ENCODE measurements at regions not wholly inside any gene's neighbourhood (a gene's known extent, or its start where the extent isn't known, plus 50 kb on each side); places are given as distances from the start of the nearest gene placed in this dataset.

- ATAC-seq (no peak), DNase-seq (no peak)
- Histone ChIP-seq H4K20me1 (ENCODE audit: low read length) (no peaks in the 10 kb centered on the region), H3K9me2 (replicated peaks; ENCODE audit: low read length) (no peaks in the 10 kb centered on the region), H3K36me3 (ENCODE audit: low read depth, low read length) (no peaks in the 10 kb centered on the region), H3K4me2 (ENCODE audit: low read length) (no peak overlapping the region), H3K4me3 (ENCODE audit: low read length) (no peak overlapping the region), H3F3A (ENCODE audit: low read length, unreplicated experiment) (no peaks in the 10 kb centered on the region), H3K9me3 (ENCODE audit: low read length) (no peaks in the 10 kb centered on the region), H3K4me1 (ENCODE audit: insufficient read depth, low read length) (no peaks in the 10 kb centered on the region), H2AFZ (ENCODE audit: low read length) (no peak overlapping the region), H3K27ac (ENCODE audit: low read length) (no peak overlapping the region), H3K79me2 (ENCODE audit: low read length) (no peaks in the 10 kb centered on the region), H3K27me3 (ENCODE audit: low read length) (no peaks in the 10 kb centered on the region), H3K9ac (ENCODE audit: low read length) (no peak overlapping the region)
- TF ChIP-seq, protein P1, sequence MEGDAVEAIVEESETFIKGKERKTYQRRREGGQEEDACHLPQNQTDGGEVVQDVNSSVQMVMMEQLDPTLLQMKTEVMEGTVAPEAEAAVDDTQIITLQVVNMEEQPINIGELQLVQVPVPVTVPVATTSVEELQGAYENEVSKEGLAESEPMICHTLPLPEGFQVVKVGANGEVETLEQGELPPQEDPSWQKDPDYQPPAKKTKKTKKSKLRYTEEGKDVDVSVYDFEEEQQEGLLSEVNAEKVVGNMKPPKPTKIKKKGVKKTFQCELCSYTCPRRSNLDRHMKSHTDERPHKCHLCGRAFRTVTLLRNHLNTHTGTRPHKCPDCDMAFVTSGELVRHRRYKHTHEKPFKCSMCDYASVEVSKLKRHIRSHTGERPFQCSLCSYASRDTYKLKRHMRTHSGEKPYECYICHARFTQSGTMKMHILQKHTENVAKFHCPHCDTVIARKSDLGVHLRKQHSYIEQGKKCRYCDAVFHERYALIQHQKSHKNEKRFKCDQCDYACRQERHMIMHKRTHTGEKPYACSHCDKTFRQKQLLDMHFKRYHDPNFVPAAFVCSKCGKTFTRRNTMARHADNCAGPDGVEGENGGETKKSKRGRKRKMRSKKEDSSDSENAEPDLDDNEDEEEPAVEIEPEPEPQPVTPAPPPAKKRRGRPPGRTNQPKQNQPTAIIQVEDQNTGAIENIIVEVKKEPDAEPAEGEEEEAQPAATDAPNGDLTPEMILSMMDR (conservative IDR thresholded peaks at IDR 0.05; ENCODE audit: low read depth, low read length): no peak
- TF ChIP-seq EZH2 (IDR thresholded peaks at IDR 0.05; ENCODE audit: low read length, unreplicated experiment): no peak
- no peak for TF ChIP-seq EZH2phosphoT487 (IDR thresholded peaks at IDR 0.05; ENCODE audit: borderline replicate concordance, low read length)
- intact Hi-C loops (cut with micrococcal nuclease): no loop called here
- BruUV-seq (replicated peaks): no TSS peak
- ChIA-PET POLR2A (ENCODE audit: unreplicated experiment) (no interaction called here), CTCF (no interaction called here)
These were observed 252.4 kb upstream of the GULP1 start for GRCh38 chr2:188039307-188039706.

GRCh38 chr2:188042412-188042811 lies 249.3 kb upstream of the GULP1 start:
- H3K4me1 ChIP-seq (ENCODE audit: insufficient read depth, low read length): no peaks in the 10 kb centered on the region
- DNase-seq (peak; percentile 41), ATAC-seq (peak; percentile 58; the same call in 1 of the 2 replicates)
- ChIA-PET POLR2A (ENCODE audit: unreplicated experiment) (interaction anchor here (0.7 kb wide), 1 partner anchor 117 kb away, joined by 5 read pairs; no protein-coding TSS in a partner anchor), CTCF (no interaction called here)
- intact Hi-C loops (cut with micrococcal nuclease): no loop called here
- no peak overlapping the region for H3K27ac ChIP-seq (ENCODE audit: low read length)
- no TSS peak for BruUV-seq (replicated peaks)
- no peak overlapping the region for H3K4me3 ChIP-seq (ENCODE audit: low read length)
- H3K4me2 ChIP-seq (ENCODE audit: low read length): no peak overlapping the region
- H2AFZ ChIP-seq (ENCODE audit: low read length): 0 out of 2 replicates have a peak overlapping the region, but pooled peaks have one; percentile 32
- no peaks in the 10 kb centered on the region for H4K20me1 ChIP-seq (ENCODE audit: low read length)
- no peaks in the 10 kb centered on the region for H3K79me2 ChIP-seq (ENCODE audit: low read length)
- H3K36me3 ChIP-seq (ENCODE audit: low read depth, low read length): no peaks in the 10 kb centered on the region
- TF ChIP-seq, protein P1 (conservative IDR thresholded peaks at IDR 0.05; ENCODE audit: low read depth, low read length): no peak
- TF ChIP-seq EZH2phosphoT487 (IDR thresholded peaks at IDR 0.05; ENCODE audit: borderline replicate concordance, low read length): no peak
- no peak for TF ChIP-seq EZH2 (IDR thresholded peaks at IDR 0.05; ENCODE audit: low read length, unreplicated experiment)
- H3K9me2 ChIP-seq (replicated peaks; ENCODE audit: low read length): no peaks in the 10 kb centered on the region
- no peak overlapping the region for H3K9ac ChIP-seq (ENCODE audit: low read length)
- H3K27me3 ChIP-seq (ENCODE audit: low read length): no peaks in the 10 kb centered on the region
- no peaks in the 10 kb centered on the region for H3K9me3 ChIP-seq (ENCODE audit: low read length)
- no peaks in the 10 kb centered on the region for H3F3A ChIP-seq (ENCODE audit: low read length, unreplicated experiment)

DNA sequence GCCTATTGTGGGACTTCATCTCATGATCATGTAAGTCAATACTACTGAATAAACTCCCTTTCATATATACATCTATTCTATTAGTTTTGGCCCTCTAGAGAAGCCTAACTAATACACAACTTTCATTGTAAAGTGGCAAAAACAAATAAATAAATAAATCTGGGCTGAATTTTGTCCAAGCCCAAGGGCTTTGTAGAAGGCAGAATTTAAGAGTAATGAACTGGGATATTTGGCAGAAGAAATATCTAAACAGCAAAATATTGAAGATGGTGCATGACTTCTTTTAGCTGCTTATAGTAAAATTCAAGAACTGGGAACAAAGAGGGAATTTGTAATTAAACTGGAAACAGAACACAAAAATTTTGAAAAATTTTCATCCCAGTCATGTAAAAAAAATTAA lies 246.7 kb upstream of the GULP1 start:
- Histone ChIP-seq H3K27ac (ENCODE audit: low read length) (no peak overlapping the region), H3F3A (ENCODE audit: low read length, unreplicated experiment) (no peaks in the 10 kb centered on the region), H3K4me3 (ENCODE audit: low read length) (no peak overlapping the region), H4K20me1 (ENCODE audit: low read length) (no peaks in the 10 kb centered on the region), H3K9me2 (replicated peaks; ENCODE audit: low read length) (no peaks in the 10 kb centered on the region), H3K9me3 (ENCODE audit: low read length) (no peaks in the 10 kb centered on the region), H3K79me2 (ENCODE audit: low read length) (no peaks in the 10 kb centered on the region), H2AFZ (ENCODE audit: low read length) (no peak overlapping the region), H3K4me1 (ENCODE audit: insufficient read depth, low read length) (no peaks in the 10 kb centered on the region), H3K4me2 (ENCODE audit: low read length) (no peak overlapping the region), H3K36me3 (ENCODE audit: low read depth, low read length) (no peaks in the 10 kb centered on the region), H3K9ac (ENCODE audit: low read length) (no peak overlapping the region), H3K27me3 (ENCODE audit: low read length) (no peaks in the 10 kb centered on the region)
- CTCF ChIA-PET: no interaction called here
- TF ChIP-seq EZH2phosphoT487 (IDR thresholded peaks at IDR 0.05; ENCODE audit: borderline replicate concordance, low read length) (no peak), EZH2 (IDR thresholded peaks at IDR 0.05; ENCODE audit: low read length, unreplicated experiment) (no peak)
- DNase-seq (no peak), ATAC-seq (no peak)
- POLR2A ChIA-PET (ENCODE audit: unreplicated experiment): no interaction called here
- BruUV-seq (replicated peaks): no TSS peak
- intact Hi-C loops (cut with micrococcal nuclease): no loop called here

Measured in PC-3 (cell line).